HG03139 (cell line): ENCODE measurements at regions not wholly inside any gene's neighbourhood (a gene's known extent, or its start where the extent isn't known, plus 50 kb on each side); places are given as distances from the start of the nearest gene placed in this dataset.

Source experiments
- ATAC-seq: cut with Tn5 transposase; IDR thresholded peaks from one replicate; pipeline ENCODE4 v1.9.1; 2021; ENCODE audit not compliant: unreplicated experiment

DNA sequence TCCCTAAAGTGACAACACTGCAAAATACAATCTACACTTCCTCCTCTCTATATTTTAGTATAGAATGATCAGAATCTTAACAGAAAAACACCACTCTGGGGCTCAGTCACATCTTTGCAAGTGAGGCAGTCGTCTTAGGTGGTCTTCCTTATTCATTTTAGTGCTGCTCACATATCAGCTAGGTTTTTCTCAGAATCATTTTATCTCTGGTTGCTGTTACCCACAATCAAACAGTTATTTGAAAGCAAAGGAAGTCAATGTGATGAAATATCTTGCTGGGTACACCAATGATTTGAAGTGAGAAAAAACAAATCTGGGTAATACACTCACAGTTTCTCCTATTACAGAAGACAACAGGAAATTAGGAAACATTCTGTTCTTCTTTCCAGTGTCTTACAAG, 275.2 kb downstream of the DSEL start:
- no peak for ATAC-seq

DNA sequence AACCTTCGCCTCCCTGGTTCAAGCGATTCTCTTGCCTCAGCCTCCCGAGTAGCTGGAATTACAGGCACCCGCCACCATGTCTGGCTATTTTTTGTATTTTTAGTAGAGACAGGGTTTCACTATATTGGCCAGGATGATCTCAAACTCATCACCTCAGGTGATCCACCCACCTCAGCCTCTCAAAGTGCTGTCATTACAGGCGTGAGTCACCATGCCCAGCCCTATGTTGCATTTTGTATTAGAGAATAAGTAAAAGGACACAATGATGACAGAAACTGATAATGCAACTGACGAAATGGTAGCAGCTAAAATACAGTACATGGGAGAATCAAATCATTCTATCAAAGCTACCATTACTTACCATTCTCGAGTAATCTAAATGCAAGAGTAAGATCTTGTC, 276.7 kb downstream of the DSEL start:
- no peak for ATAC-seq

DNA sequence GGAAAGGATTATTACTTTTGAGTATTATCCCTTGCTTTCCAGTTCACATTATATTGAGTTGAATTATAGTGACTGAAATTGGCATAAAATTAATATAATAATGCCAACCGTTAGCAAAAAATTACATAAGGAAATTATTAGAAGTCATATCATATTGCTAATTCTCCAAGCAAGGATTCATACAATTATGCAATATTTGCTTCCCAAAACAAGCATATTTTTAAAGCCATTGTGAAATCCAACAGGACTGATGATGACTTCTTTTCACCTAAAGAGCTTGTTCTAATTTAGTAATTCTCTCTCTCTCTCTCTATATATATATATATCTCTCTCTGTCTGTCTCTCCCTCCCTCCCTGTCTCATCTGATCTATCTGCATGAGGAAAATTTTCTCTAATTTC, 283.5 kb downstream of the DSEL start:
- ATAC-seq, result no peak

DNA sequence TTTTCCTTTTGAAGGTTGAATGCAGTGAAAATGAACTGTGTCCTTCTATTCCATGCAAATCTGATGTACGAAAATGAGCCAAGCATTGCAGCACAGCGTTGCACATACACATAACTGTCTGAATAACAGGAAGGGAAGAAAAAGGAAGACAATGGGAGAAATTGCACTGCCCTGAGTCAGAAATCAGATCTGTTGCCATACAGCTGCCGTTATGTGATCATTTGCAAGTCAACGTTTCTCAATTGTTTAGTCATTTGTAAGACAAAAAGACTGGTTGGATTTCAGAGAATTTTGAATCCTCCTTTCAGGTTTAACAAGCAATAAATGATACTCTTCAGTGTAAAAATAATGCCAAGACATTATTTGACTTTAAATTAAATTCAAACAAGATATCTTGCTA, 284.1 kb downstream of the DSEL start:
- ATAC-seq, result no peak

DNA sequence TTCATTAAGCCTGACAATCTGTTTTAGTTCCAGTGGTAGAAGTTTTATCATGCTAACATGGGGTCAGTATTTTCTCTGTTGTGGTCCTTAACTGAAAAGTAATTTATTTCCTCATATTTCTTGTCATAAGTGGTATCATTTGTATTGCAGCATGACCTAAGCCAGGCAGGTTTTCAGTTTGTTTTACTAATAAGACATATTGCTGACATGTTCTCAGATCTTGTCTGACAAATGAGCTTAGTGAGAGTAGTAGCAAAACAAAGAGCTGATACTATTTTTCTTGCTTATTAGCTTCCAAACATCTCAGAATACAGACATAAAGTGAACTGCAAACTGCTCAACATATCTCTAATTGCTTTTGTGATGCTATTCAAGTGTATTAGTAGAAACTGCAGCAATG, 293.6 kb downstream of the DSEL start:
- no peak for ATAC-seq

DNA sequence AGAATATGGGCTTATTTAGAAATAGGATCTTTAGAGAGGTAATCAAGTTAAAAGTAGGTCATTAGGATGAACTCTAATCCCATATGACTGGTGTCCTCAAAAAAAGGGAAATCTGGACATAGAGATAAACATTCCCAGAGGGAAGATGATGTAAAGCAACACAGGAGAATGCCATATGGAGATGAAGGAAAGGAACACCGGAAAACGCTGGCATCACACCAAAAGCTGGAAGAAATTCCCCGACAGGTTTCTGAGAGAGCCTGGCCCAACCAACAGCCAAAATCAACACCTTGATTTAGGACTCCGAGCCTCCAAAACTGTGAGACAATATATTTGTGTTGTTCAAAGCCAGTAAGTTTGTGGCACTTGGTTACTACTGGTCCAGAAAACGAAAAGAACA, 296.7 kb downstream of the DSEL start:
- ATAC-seq, result no peak

DNA sequence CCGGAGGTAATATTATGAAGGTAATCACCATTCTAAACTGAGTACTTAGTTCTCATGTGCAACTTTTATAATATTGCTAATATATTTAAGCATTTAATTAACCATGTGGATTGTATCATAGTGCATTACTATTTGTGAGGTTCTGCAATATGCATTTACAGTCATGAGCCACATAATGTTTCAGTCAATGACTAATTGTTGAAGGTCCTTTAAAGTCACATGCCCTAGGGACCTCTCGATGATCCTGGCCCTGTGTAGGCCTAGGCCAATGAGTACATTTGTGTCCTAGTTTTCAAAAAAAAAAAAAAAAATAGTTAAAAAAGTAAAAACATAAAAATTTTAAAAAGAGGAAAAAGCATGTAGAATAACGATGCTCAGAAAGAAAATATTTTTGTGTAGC, 298.0 kb downstream of the DSEL start:
- no peak for ATAC-seq

DNA sequence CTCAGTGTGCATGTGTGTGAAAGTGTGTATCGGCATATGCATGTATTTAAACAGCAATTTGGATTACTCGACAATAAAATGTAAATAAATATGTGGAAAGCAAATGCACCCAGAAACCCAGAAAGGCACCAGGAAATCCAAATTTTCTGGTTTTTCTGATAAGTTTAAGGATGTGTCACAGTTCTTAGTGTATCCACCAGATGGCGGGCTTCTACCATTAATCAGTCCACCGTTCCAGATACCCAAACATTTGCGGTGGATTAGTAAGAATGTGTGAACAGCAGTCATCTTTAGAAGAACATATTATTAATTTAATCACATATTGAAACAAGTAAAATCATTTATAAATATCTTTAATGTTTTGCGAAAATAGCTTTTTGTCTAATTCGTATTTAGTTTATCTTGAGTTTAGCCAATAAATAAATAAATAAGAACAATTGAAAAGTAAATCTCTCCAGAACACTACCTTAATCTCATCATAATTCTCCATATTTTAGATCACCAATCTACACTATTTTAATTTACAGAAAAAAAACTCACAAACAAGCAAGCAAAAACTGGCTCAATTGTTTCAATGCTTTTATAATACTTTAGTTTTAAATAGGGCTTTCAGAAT, 298.9 kb downstream of the DSEL start:
- ATAC-seq, result peak; percentile 92

DNA sequence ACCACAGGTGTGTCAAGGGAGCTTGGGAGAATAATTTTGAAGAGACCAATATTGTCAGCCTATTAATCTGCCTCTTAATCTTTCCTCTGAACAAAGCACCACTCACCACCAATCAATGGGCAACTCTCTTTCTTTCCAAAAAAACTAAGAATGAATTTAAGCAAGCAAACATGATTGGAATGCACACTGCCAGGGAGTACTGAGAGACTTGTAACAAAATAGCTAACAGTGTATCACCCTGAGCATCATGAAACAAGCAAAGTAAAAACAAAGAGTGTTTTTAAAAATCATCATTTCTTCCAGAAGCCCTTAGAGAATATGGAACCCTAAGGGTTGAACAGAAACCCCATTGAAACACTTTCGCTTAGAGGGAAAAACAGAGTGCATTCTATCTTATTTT, 299.7 kb downstream of the DSEL start:
- ATAC-seq, result no peak

DNA sequence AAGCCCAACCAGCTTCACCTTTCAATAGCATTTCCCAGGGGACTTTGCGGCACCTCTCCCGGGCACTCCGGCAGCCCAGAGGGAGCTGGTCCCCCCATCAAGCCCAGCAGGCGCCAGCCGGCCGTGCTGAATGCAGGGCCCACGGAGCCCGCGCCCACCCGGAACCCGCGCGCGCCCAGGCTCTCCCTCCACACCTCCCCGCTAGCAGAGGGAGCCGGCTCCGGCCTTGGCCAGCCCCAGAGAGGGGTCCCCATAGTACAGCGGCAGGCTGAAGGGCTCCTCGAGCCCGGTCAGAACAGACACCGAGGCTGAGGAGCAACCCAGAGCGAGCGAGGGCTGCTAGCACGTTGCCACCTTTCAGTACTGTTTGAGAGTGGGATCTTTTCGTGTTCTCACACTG, 300.8 kb downstream of the DSEL start:
- ATAC-seq, result no peak

DNA sequence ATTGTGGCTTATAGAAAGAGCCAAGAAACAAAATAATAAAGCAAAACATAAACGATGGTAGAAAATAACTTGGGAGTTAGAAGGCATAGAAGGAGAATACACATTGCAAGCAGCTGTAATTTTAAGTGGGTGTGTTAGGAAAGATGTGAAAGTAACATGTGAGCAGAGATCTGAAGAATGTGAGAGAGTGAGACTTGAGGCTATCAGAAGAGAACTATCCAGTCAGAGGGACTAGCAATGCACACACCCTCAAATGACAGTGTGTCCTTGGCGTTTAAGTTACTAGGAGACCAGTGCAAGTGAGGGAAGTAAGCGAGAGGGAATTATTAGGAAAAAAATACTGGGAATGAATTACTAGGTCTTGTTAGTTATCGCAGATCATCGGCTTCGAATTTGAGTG, 304.9 kb downstream of the DSEL start:
- ATAC-seq, result no peak

DNA sequence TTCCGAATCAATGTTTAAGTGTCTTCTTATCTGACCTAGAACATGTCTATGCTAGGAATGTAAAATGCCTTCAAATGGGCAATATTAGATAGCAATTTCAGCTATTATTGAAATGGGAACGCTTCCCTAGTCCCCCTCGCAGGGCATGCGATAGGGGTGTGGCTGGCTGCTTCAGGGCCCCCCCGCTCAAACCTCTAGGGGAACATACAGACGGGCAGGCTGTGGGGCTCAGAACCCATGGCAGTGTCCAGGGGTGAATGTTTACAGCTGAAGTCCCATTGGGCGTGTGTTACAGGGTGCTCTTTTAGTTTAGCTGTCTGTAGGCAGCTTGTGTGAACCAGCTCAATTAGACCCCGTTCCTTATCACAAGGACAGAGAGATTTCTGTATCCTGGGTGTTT, 315.9 kb downstream of the DSEL start:
- no peak for ATAC-seq

DNA sequence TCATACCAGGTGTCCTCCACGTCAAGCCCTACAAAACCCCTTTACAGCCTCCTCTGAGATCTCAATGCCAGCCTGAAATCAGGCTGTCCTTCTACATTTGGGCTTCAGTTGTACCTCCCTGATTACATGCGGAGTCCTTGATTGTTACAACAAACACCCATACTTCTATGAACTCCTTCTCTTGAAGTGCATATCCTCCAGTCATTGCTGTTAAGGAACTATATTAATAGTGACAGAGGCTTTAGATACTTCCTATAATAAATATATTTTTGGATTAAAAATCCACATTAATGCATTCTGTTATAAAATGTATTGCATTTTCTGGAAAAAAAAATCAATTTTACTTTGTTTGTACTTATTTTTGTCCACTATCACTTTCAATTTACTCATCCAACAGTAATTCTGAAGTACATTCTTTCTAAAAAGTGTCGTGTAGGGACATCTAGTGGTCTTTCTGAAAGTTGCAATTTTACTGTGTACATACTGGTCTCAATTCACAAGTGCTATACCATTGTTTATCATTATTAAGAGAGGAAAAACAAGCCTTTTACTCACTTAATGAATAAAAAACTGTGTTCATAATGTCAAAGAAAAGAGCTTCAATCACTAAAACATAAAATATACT, 316.4 kb downstream of the DSEL start:
- ATAC-seq, result peak; percentile 97

DNA sequence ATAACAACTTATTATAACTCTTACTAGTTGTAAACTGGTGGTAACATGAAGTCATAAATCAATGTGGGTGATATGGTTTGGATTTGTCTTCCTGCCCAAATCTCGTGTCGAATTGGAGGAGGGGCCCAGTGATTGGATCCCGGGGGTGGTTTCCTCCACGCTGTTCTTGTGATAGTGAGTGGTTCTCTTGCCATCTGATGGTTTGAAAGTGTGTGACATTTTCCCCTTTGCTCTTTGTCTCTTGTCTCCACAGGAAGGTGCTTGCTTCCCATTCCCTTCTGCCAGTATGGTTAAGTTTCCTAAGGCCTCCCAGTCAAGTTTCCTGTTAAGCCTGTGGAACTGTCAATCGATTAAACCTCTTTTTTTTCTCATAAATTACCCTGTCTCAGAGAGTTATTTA, 321.6 kb downstream of the DSEL start:
- no peak for ATAC-seq

DNA sequence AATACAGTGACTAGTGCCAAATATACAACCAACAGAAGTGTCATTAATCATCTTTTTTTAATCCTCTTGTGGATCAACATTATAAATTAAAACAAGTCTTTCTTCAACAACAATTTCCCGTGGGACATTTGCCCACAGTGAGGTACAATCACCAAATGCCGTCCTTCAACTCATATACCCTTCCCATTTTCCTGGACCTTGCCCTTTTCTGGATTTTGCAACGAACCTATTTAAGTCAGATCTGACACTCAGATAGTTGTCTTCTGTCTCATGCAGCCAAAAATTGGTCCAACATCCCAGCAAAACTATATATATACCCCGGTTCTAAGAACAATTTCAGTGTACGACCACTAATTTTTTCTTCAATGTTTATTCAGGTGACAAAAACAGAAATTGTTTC, 324.0 kb downstream of the DSEL start:
- no peak for ATAC-seq

DNA sequence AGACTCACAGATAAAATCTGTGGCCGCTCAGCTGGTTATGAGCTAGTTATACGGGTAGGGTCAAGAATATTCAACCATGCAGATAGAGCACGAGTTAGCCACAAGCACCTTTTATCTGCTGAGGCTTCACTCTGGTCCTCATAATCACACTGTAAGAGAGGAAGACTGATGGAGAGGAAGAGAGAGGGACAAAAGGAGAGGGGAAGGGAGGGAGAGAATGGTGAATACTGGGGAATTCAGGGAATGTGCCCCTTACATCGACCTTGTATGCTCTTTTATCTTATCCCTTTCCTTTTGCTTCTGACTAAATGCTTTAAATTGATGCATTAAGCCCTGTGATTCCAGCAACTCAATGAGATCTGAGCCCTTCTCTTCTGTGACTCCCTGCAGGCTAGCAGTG, 333.1 kb downstream of the DSEL start:
- ATAC-seq, result no peak

DNA sequence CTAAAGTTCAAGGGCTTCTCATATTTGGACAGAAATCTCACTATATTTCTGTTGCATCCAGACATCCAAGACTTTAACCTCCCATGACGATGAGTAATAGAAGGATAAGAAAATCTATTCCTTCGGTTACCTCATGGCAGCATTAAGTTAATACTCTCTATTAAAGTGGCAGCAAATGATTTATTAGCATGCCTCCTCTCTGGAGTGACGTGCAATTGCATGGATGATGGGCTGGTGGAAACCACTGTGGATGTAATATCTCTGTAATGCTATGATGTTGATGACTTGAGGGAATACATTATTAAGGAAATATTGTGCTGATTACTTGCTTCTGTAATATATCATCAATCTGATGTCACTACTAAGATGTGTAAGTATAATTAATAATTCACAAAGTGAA, 336.8 kb downstream of the DSEL start:
- no peak for ATAC-seq

DNA sequence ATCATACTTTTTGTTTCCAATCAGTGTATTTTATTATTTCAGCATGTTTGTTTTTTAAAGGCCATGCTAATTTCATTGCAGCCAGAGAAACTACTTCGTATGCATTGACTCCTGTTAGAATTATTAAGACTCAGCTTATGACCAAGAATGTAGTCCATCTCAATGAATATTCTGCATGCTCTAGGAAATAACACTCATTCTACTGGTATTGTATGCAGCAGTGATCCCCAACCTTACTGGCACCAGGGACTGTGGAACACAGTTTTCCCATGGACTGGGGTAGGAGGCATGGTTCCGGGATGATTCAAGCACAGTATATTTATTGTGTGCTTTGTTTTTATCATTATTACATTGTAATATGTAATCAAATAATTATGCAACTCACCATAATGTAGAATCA, 356.9 kb downstream of the DSEL start:
- ATAC-seq, result no peak

DNA sequence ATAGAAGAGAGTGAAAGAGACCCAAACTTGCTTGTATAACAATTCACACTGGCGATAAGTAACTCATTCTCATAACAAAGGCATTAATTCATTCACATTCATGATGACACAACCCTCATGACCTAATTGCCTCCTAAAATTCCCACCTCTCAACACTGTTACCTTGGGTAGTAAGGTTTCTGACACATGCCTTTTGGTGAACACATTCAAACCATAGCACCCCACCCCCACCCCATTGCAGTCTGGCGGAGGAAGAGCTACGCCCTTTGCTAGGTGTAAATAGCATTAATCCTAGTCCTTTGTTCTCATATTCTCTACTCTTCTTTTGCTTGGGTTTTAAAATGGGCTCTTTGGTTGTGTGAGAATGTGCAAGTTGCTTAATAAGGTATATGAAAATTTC, 361.5 kb downstream of the DSEL start:
- ATAC-seq, result no peak

DNA sequence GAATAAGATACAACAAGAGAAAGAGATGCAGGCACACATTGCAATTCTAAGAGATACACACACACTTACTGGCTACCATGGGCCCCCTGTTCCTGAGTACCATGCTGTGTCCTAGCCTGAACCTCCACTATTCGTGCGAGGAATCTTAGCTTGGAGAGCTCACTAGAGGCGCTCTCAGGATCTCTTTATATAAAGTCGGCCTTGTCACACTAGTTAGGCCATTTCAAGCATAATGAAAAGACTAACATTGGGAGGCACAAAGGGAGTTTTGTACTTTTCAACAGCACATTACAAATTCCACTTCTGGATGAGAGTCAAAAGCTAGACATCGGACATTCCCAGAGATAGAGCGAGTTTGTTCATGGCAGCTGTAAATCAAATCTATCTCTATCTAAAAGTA, 365.2 kb downstream of the DSEL start:
- ATAC-seq, result no peak

DNA sequence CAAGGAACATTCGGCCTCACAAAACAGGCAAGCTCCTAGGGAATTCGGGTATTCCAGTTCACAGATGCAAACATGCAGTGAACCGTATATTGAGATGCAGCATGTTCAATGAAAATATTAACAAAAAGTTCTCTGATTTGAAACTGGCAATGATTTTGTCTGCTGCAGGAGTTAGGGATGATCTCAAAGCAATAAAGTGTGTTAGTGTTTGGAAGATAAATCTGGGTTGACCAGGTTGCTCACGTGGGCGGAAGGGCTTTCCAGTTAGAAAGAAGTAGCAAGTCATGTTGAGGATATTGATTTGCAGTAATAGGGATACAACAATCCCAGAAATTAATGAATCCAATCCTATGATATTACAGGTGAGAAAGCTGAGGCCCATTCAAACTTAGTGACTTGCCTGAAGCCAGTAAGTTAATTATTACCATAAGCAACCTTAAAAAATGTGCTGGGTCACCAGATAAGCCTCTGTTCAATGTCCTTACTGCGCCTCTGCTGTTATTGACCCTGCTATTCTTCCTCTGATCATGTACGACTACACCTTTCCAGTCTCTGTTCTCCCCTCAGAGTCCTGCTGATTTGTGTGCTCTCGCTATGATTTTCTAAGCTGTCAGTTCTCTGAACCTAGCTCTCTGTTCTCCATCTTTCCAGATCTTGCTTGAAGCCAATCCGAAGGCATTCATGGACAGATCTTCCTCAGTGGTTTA, 370.8 kb downstream of the DSEL start:
- ATAC-seq, result no peak

DNA sequence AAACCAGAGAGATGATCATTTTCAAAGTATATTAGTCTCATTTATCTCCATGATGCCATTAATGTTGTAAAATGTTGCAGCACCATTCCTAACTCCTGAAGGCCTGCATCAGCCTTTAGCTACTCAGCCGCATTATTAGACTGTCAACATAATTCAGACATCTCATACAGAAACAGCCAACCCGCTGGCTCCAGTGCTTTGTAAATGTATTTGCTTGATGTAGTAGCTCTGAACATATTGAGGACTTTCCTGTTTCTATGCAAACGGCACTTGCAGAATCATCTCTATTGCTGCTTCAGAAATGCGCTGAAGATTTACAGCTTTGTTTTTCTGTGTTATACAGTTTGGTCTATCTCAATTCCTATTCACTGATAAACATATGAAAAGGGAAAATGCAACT, 372.2 kb downstream of the DSEL start:
- no peak for ATAC-seq

DNA sequence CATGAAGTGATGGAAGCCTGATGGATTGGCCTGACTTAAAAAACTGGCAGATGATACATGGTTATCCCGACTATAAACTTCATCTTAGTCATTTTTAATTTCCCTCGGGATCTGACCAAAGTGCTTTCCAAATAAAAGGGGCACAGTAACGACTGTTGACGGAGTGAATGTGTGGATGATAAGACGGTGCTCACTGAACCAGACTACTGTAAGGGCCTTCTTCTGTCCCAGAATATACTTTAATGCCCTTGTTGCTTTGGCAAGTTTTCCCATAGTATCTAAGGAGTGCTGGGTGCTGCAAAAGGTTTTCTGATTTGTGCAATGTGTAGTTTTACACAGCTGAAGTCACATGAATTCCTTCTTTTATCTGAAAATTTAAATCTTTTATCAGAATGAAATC, 373.5 kb downstream of the DSEL start:
- ATAC-seq, result no peak
